ENCODE measurements at regions not wholly inside any gene's neighbourhood (a gene's known extent, or its start where the extent isn't known, plus 50 kb on each side); places are given as distances from the start of the nearest gene placed in this dataset.
"Not testable (repeated sequence)": the region's sequence is repeated elsewhere in the genome, so short reads cannot be mapped to it uniquely, and the experiment has no call there.

- Histone ChIP-seq H3K36me3 (ENCODE audit: control insufficient read depth in 1 of 2, insufficient read depth in 2 of 2, low read length in 2 of 2) (no peaks in the 10 kb centered on the region), H3K27me3 (ENCODE audit: control insufficient read depth in 1 of 2, insufficient read depth in 2 of 2, low read length in 2 of 2) (no peaks in the 10 kb centered on the region), H3K27ac (ENCODE audit: low read depth, low read length) (no peak overlapping the region), H3K9me3 (ENCODE audit: control insufficient read depth in 1 of 2, low read length in 2 of 2) (no peaks in the 10 kb centered on the region), H3K9ac (ENCODE audit: low read depth in 1 of 2, low read length in 2 of 2) (no peak overlapping the region), H3K4me1 (ENCODE audit: control insufficient read depth in 1 of 2, insufficient read depth in 2 of 2, low read length in 2 of 2) (no peaks in the 10 kb centered on the region), H3K4me3 (ENCODE audit: low read depth in 1 of 2, low read length in 2 of 2) (no peak overlapping the region)
Observed at GRCh38 chr2:175431101-175431946, 249.8 kb upstream of the ATP5MC3 start.

- Histone ChIP-seq H3K9me3 (ENCODE audit: control insufficient read depth in 1 of 2, low read length in 2 of 2) (no peaks in the 10 kb centered on the region), H3K36me3 (ENCODE audit: control insufficient read depth in 1 of 2, insufficient read depth in 2 of 2, low read length in 2 of 2) (no peaks in the 10 kb centered on the region), H3K4me3 (ENCODE audit: low read depth in 1 of 2, low read length in 2 of 2) (no peak overlapping the region), H3K27me3 (ENCODE audit: control insufficient read depth in 1 of 2, insufficient read depth in 2 of 2, low read length in 2 of 2) (no peaks in the 10 kb centered on the region), H3K27ac (ENCODE audit: low read depth, low read length) (no peak overlapping the region), H3K9ac (ENCODE audit: low read depth in 1 of 2, low read length in 2 of 2) (no peak overlapping the region), H3K4me1 (ENCODE audit: control insufficient read depth in 1 of 2, insufficient read depth in 2 of 2, low read length in 2 of 2) (no peaks in the 10 kb centered on the region)
Observed at GRCh38 chr2:175430236-175430635, 248.7 kb upstream of the ATP5MC3 start.

GRCh38 chr2:175418224-175418835, 236.8 kb upstream of the ATP5MC3 start:
- H3K27me3 ChIP-seq (ENCODE audit: control insufficient read depth in 1 of 2, insufficient read depth in 2 of 2, low read length in 2 of 2): no peaks in the 10 kb centered on the region
- no peak overlapping the region for H3K4me3 ChIP-seq (ENCODE audit: low read depth in 1 of 2, low read length in 2 of 2)
- H3K9ac ChIP-seq (ENCODE audit: low read depth in 1 of 2, low read length in 2 of 2): no peak overlapping the region
- peaks cover 0 to 4% of the 10 kb centered on the region in 2 donors for H3K4me1 ChIP-seq (ENCODE audit: control insufficient read depth in 1 of 2, insufficient read depth in 2 of 2, low read length in 2 of 2)
- no peaks in the 10 kb centered on the region for H3K9me3 ChIP-seq (ENCODE audit: control insufficient read depth in 1 of 2, low read length in 2 of 2)
- H3K27ac ChIP-seq (ENCODE audit: low read depth, low read length): no peak overlapping the region
- no peaks in the 10 kb centered on the region for H3K36me3 ChIP-seq (ENCODE audit: control insufficient read depth in 1 of 2, insufficient read depth in 2 of 2, low read length in 2 of 2)

- no peak overlapping the region for H3K27ac ChIP-seq (ENCODE audit: low read depth, low read length)
- no peak overlapping the region for H3K4me3 ChIP-seq (ENCODE audit: low read depth in 1 of 2, low read length in 2 of 2)
- no peaks in the 10 kb centered on the region for H3K36me3 ChIP-seq (ENCODE audit: control insufficient read depth in 1 of 2, insufficient read depth in 2 of 2, low read length in 2 of 2)
- no peaks in the 10 kb centered on the region for H3K9me3 ChIP-seq (ENCODE audit: control insufficient read depth in 1 of 2, low read length in 2 of 2)
- no peak overlapping the region for H3K9ac ChIP-seq (ENCODE audit: low read depth in 1 of 2, low read length in 2 of 2)
- H3K4me1 ChIP-seq (ENCODE audit: control insufficient read depth in 1 of 2, insufficient read depth in 2 of 2, low read length in 2 of 2): peaks cover 0 to 4% of the 10 kb centered on the region in 2 donors
- H3K27me3 ChIP-seq (ENCODE audit: control insufficient read depth in 1 of 2, insufficient read depth in 2 of 2, low read length in 2 of 2): no peaks in the 10 kb centered on the region
Observed at GRCh38 chr2:175414882-175415487, 233.5 kb upstream of the ATP5MC3 start.

- no peak overlapping the region for H3K27ac ChIP-seq (ENCODE audit: low read depth, low read length)
- peaks cover 0 to 4% of the 10 kb centered on the region in 2 donors for H3K4me1 ChIP-seq (ENCODE audit: control insufficient read depth in 1 of 2, insufficient read depth in 2 of 2, low read length in 2 of 2)
- no peaks in the 10 kb centered on the region for H3K27me3 ChIP-seq (ENCODE audit: control insufficient read depth in 1 of 2, insufficient read depth in 2 of 2, low read length in 2 of 2)
- no peak overlapping the region for H3K9ac ChIP-seq (ENCODE audit: low read depth in 1 of 2, low read length in 2 of 2)
- no peaks in the 10 kb centered on the region for H3K36me3 ChIP-seq (ENCODE audit: control insufficient read depth in 1 of 2, insufficient read depth in 2 of 2, low read length in 2 of 2)
- H3K4me3 ChIP-seq (ENCODE audit: low read depth in 1 of 2, low read length in 2 of 2): no peak overlapping the region
- H3K9me3 ChIP-seq (ENCODE audit: control insufficient read depth in 1 of 2, low read length in 2 of 2): no peaks in the 10 kb centered on the region
Observed at GRCh38 chr2:175414191-175414881, 232.8 kb upstream of the ATP5MC3 start.

- H3K27ac ChIP-seq (ENCODE audit: low read depth, low read length); H3K9me3 ChIP-seq (ENCODE audit: control insufficient read depth in 1 of 2, low read length in 2 of 2); H3K4me3 ChIP-seq (ENCODE audit: low read depth in 1 of 2, low read length in 2 of 2); H3K27me3 ChIP-seq (ENCODE audit: control insufficient read depth in 1 of 2, insufficient read depth in 2 of 2, low read length in 2 of 2); H3K4me1 ChIP-seq (ENCODE audit: control insufficient read depth in 1 of 2, insufficient read depth in 2 of 2, low read length in 2 of 2); H3K9ac ChIP-seq (ENCODE audit: low read depth in 1 of 2, low read length in 2 of 2); H3K36me3 ChIP-seq (ENCODE audit: control insufficient read depth in 1 of 2, insufficient read depth in 2 of 2, low read length in 2 of 2): not testable (repeated sequence)
Observed at GRCh38 chr2:175410941-175411340, 229.4 kb upstream of the ATP5MC3 start.

GRCh38 chr2:175404839-175405238, 223.3 kb upstream of the ATP5MC3 start:
- H3K4me1 ChIP-seq (ENCODE audit: control insufficient read depth in 1 of 2, insufficient read depth in 2 of 2, low read length in 2 of 2): no peaks in the 10 kb centered on the region
- no peaks in the 10 kb centered on the region for H3K9me3 ChIP-seq (ENCODE audit: control insufficient read depth in 1 of 2, low read length in 2 of 2)
- no peaks in the 10 kb centered on the region for H3K27me3 ChIP-seq (ENCODE audit: control insufficient read depth in 1 of 2, insufficient read depth in 2 of 2, low read length in 2 of 2)
- no peaks in the 10 kb centered on the region for H3K36me3 ChIP-seq (ENCODE audit: control insufficient read depth in 1 of 2, insufficient read depth in 2 of 2, low read length in 2 of 2)
- no peak overlapping the region for H3K27ac ChIP-seq (ENCODE audit: low read depth, low read length)
- no peak overlapping the region for H3K9ac ChIP-seq (ENCODE audit: low read depth in 1 of 2, low read length in 2 of 2)
- H3K4me3 ChIP-seq (ENCODE audit: low read depth in 1 of 2, low read length in 2 of 2): no peak overlapping the region

GRCh38 chr2:175403599-175404221, 222.2 kb upstream of the ATP5MC3 start:
- H3K36me3 ChIP-seq (ENCODE audit: control insufficient read depth in 1 of 2, insufficient read depth in 2 of 2, low read length in 2 of 2): no peaks in the 10 kb centered on the region
- no peak overlapping the region for H3K4me3 ChIP-seq (ENCODE audit: low read depth in 1 of 2, low read length in 2 of 2)
- no peak overlapping the region for H3K9ac ChIP-seq (ENCODE audit: low read depth in 1 of 2, low read length in 2 of 2)
- peaks cover 0 to 6% of the 10 kb centered on the region in 2 donors for H3K27me3 ChIP-seq (ENCODE audit: control insufficient read depth in 1 of 2, insufficient read depth in 2 of 2, low read length in 2 of 2)
- H3K27ac ChIP-seq (ENCODE audit: low read depth, low read length): no peak overlapping the region
- H3K9me3 ChIP-seq (ENCODE audit: control insufficient read depth in 1 of 2, low read length in 2 of 2): no peaks in the 10 kb centered on the region
- no peaks in the 10 kb centered on the region for H3K4me1 ChIP-seq (ENCODE audit: control insufficient read depth in 1 of 2, insufficient read depth in 2 of 2, low read length in 2 of 2)

GRCh38 chr2:175402571-175402970, 221.1 kb upstream of the ATP5MC3 start:
- no peak overlapping the region for H3K27ac ChIP-seq (ENCODE audit: low read depth, low read length)
- no peaks in the 10 kb centered on the region for H3K4me1 ChIP-seq (ENCODE audit: control insufficient read depth in 1 of 2, insufficient read depth in 2 of 2, low read length in 2 of 2)
- H3K9ac ChIP-seq (ENCODE audit: low read depth in 1 of 2, low read length in 2 of 2): no peak overlapping the region
- H3K9me3 ChIP-seq (ENCODE audit: control insufficient read depth in 1 of 2, low read length in 2 of 2): no peaks in the 10 kb centered on the region
- H3K36me3 ChIP-seq (ENCODE audit: control insufficient read depth in 1 of 2, insufficient read depth in 2 of 2, low read length in 2 of 2): no peaks in the 10 kb centered on the region
- H3K4me3 ChIP-seq (ENCODE audit: low read depth in 1 of 2, low read length in 2 of 2): no peak overlapping the region
- peaks cover 0 to 6% of the 10 kb centered on the region in 2 donors for H3K27me3 ChIP-seq (ENCODE audit: control insufficient read depth in 1 of 2, insufficient read depth in 2 of 2, low read length in 2 of 2)
